ENCODE measurements at regions not wholly inside any gene's neighbourhood (a gene's known extent, or its start where the extent isn't known, plus 50 kb on each side); places are given as distances from the start of the nearest gene placed in this dataset.

DNA sequence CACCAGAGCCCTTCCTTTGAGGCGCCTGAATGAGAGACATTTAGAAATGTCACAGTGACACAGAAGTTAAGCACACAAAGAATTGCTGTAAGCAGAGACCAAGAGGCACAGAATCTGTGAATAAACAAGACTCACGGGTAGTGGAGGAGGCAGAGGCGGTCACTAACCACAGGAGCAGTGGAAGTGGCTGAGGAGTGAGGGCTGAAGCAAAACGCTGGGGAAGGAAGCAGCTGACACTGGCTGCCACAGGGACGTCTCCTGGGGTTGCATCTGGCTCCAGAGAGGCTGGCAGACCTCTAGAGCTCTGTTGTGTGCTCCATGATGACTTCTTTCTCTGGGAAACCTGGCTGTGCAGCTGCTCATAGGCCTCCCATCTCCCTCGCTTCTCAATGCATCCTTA lies 65.0 kb upstream of the SLC2A12 start:
- no peak for DNase-seq

DNA sequence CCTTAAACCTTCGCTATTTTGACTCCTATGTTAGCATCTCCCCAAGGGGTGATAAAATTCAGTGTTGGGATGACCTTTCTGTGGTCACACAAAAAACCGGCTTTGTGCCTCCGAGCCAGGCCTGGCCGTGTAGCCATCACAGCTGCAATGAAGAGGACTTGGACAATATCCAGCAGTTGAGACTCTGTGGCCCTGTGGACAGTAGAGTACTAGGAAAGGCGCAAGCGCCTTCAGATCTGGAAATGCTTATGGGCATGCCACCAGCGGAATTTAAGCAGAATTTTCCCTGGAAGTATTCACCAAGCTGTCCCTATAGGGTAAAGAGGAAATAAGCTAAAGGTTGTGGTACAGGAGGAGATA lies 63.3 kb upstream of the SLC2A12 start:
- DNase-seq: no peak

DNA sequence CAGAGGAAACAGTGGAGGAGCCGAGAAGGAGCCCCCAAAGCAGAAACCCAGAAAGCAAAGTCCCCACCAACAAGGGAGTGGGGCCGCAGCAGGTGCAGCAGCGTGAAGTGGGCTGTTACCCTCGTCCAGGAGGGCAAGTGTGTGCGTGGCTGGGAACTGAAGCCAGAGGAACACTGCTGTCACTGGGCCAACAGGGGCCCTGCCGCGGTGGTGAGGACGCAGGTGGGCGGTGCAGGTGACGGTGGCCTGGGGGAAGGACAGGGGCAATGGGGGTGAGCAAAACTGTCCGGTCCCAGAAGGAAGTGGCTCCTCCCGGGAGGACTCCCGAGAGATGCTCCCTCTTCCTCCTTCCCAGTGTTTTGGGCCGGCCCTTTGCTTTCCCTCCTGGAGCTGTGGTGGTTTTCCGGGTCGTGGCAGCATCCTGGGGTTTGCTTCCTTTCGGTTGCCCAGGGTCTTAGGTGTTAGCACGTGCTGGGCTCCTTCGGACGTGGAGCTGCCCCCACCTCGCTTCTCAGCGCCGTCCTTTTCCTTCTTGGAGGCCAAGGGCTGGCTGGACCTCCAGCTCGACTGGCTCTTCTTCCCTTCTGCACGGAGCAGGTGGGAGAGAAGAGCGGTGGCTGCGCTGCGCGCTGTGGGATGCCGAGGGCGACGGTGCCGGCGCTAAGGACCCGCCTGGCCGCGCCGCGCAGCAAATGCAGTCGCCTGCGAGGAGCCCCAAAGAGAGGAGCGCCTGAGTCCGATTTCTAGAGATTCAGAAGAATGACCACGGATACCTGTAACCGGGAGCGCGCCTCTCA lies 62.7 kb upstream of the SLC2A12 start:
- DNase-seq: no peak

DNA sequence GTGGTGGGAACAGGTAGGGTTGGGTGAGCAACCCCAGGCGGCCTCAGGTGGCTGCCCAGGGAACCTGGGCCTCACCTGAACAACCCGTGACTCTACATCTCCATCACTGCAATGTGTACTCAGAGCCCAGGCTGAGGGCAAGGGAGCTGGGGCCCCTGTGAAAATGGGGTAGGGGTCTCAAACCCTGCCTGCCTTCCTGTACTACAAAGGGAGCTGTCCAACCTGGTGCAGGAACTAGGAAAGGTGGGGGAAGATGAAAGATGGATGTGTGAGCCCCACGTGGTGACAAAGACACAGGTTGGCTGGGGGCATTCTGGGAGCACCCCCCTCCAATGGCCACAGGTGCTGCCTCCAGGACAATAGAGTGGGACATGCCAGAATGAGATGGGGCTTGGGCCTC lies 62.1 kb upstream of the SLC2A12 start:
- DNase-seq: no peak

DNA sequence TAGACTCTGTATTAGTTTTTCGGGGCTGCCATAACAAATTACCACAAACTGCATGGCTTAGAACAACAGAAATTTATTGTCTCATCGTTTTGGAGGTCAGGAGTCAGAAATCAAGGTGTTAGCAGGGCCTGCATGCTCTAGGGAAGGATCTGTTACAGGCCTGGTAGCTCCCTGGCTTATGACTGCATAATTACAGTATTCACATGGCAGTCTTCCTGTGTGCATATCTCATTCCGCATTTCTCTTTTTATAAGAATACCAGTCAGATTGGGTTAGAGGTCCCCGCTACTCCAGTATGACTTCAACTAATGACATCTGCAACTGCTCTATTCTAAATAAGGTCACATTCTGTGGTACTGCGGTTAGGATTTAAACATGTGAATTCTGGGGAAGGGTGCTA lies 59.3 kb upstream of the SLC2A12 start:
- DNase-seq: no peak

DNA sequence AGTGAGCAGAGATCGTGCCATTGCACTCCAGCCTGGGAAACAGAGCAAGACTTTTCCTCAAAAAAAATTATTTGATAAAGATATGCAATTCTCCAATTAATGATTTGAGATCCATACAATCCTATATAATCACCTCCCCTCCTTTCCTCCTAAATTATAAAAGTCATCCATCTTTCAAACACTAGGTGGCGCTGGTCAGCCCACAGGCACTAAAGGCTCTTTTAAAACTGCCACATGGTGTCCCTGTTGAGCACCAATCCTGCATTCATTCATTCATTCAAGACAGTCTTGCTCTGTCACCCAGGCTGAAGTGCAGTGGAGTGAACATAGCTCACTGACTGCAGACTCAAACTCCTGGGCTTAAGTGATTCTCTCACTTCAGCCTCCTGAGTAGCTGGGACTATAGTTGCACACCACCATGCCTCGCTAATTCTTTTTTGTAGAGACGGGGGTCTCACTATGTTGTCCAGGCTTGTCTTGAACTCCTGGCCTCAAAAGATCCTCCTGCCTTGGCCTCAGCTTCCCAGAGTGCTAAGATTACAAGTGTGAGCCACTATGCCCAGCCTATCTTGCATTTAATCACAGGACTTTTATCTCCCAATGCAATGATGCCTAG lies 58.7 kb upstream of the SLC2A12 start:
- peak; percentile 15 to 45 for DNase-seq

DNA sequence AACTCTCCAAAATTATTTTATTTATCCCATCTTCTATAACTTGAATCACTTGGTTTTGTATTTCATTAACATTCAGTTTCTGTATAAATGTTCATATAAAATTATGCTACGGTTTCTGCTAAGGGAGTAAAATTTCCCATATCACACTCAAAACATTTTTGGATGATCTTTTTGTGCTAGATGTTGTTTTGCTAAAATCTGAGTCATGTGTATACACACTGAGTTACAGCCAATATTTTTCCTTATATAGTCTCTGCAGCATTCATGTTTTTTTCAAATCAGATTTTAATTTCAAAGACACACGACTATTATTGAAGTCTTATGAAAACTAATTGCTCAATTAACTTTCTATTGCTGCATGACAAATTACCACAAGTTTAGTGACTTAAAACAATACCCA lies 54.3 kb upstream of the SLC2A12 start:
- no peak for DNase-seq

DNA sequence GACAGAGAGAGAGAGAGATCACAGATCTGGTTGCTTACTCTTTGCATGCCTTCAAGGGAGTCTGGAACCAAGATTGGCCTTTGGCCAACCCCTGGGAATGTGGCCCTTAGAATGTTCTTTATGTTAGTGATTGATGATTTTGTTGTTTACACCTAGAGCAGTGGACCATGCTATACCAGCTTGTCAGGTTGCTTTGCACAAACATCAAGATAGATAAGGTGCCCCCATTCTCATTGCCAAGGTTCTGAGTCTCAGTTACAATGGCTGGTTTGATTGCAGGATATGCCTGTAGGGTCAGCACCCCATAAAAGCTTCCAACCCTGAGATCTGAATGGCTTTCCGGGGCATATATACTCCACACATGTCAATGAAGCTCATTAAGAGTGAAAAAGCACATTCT lies 53.5 kb upstream of the SLC2A12 start:
- no peak for DNase-seq

DNA sequence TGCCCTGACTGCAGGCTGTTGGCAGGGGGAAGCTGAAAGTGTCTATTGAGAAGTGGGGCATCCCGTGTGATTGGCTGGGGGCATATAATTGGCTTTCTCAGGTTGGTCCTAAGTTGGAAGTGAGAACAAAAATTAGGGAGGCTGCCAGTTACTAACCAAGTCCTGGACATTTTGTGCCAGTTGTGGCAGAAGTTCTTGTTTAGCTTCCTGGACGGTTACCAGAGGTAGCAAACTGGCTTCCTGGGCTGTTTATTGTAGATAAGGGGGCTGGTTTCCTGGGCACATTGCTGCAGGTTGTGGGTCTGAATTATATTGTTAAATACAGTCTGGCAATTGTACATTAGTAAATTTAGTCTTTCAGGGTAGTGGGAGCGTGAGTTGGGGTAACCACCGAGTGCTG lies 50.6 kb upstream of the SLC2A12 start:
- DNase-seq: no peak
